CD4-positive, CD25-positive, alpha-beta regulatory T cell (primary cell): ENCODE measurements at regions not wholly inside any gene's neighbourhood (a gene's known extent, or its start where the extent isn't known, plus 50 kb on each side); places are given as distances from the start of the nearest gene placed in this dataset.
"Not testable (repeated sequence)": the region's sequence is repeated elsewhere in the genome, so short reads cannot be mapped to it uniquely, and the experiment has no call there.

Experiments
- ATAC-seq, 2 donors: fragments of 150-1000 bp; cut with Tn5 transposase; one replicate each; pipeline ENCODE4 v1.10.0; 2021; ENCODE audit warnings: low read depth in 2 of 2, moderate number of reproducible peaks in 2 of 2, moderate library complexity in 1 of 2
- DNase-seq, 3 donors: peaks; one replicate each; pipeline versions ENCODE4 v3.0.0 to v3.0.0-alpha.2; 2012 to 2022; ENCODE audit warnings: mixed read lengths in 1 of 3
- H3K27ac ChIP-seq: one replicate; pipeline ENCODE4 v1.7.0; 2013; ENCODE audit warnings: mild to moderate bottlenecking, low read length; ENCODE audit not compliant: insufficient read depth, poor library complexity, severe bottlenecking
- H3K27me3 ChIP-seq: one replicate; pipeline ENCODE4 v1.7.0; 2013; ENCODE audit warnings: low read length; ENCODE audit not compliant: control insufficient read depth, insufficient read depth
- H3K36me3 ChIP-seq: one replicate; pipeline ENCODE4 v1.7.0; 2013; ENCODE audit warnings: mild to moderate bottlenecking, low read length, moderate library complexity; ENCODE audit not compliant: control insufficient read depth, insufficient read depth
- H3K4me1 ChIP-seq: 2 replicates; pipeline ENCODE4 v1.7.0; 2013; ENCODE audit warnings: mild to moderate bottlenecking, low read length; ENCODE audit not compliant: insufficient read depth, control insufficient read depth, poor library complexity, severe bottlenecking
- H3K4me3 ChIP-seq: one replicate; pipeline ENCODE4 v1.7.0; 2013; ENCODE audit warnings: low read depth, mild to moderate bottlenecking, low read length, moderate library complexity
- H3K9me3 ChIP-seq, 2 experiments: 1 replicate in 1 of 2; 2 replicates in 1 of 2; pipeline ENCODE4 v1.7.0; 2013; ENCODE audit warnings: low read length in 2 of 2, mild to moderate bottlenecking in 1 of 2, moderate library complexity in 1 of 2; ENCODE audit not compliant: control insufficient read depth in 2 of 2
- H3K27ac Mint-ChIP-seq, 3 donors: one replicate each; pipeline ENCODE4 v1.8.0; 2020 to 2022; ENCODE audit warnings: mild to moderate bottlenecking in 3 of 3, mixed read lengths in 3 of 3, moderate library complexity in 2 of 3
- H3K27me3 Mint-ChIP-seq: one replicate; pipeline ENCODE4 v1.8.0; 2022; ENCODE audit warnings: mild to moderate bottlenecking, mixed read lengths
- H3K36me3 Mint-ChIP-seq: one replicate; pipeline ENCODE4 v1.8.0; 2020; ENCODE audit warnings: mixed read lengths
- H3K4me1 Mint-ChIP-seq, 4 donors: one replicate each; pipeline ENCODE4 v1.8.0; 2020 to 2022; ENCODE audit warnings: mixed read lengths in 4 of 4, mild to moderate bottlenecking in 1 of 4
- H3K4me3 Mint-ChIP-seq, 4 donors: one replicate each; pipeline ENCODE4 v1.8.0; 2020 to 2022; ENCODE audit warnings: mild to moderate bottlenecking in 4 of 4, mixed read lengths in 4 of 4, moderate library complexity in 3 of 4
- H3K9me3 Mint-ChIP-seq, 7 donors: one replicate each; pipeline ENCODE4 v1.8.0; 2020 to 2022; ENCODE audit warnings: mixed read lengths in 7 of 7, mild to moderate bottlenecking in 3 of 7, moderate library complexity in 2 of 7

- H3K4me3 Mint-ChIP-seq, result no peak overlapping the region
- H3K9me3 Mint-ChIP-seq, result peaks cover 0 to 10% (median 3%) of the 10 kb centered on the region in 7 donors
- no peaks in the 10 kb centered on the region for H3K36me3 ChIP-seq
- H3K4me3 ChIP-seq, result no peak overlapping the region
- no peak overlapping the region for H3K27ac ChIP-seq
- no peaks in the 10 kb centered on the region for H3K4me1 ChIP-seq
- DNase-seq (no peak), ATAC-seq (no peak)
- H3K27ac Mint-ChIP-seq, result no peak overlapping the region
- peaks cover 12% of the 10 kb centered on the region for H3K27me3 Mint-ChIP-seq
- no peaks in the 10 kb centered on the region for H3K9me3 ChIP-seq
- no peaks in the 10 kb centered on the region for H3K36me3 Mint-ChIP-seq
- H3K27me3 ChIP-seq, result no peaks in the 10 kb centered on the region
- H3K4me1 Mint-ChIP-seq, result no peaks in the 10 kb centered on the region
Observed at GRCh38 chr6:90687775-90688380, 101.0 kb upstream of the MAP3K7 start.

GRCh38 chr6:90681863-90682262 lies 95.0 kb upstream of the MAP3K7 start:
- Mint-ChIP-seq H3K9me3 (no peaks in the 10 kb centered on the region), H3K4me1 (no peaks in the 10 kb centered on the region), H3K27me3 (peaks cover 17% of the 10 kb centered on the region), H3K27ac (no peak overlapping the region), H3K36me3 (no peaks in the 10 kb centered on the region), H3K4me3 (no peak overlapping the region)
- no peaks in the 10 kb centered on the region for H3K4me1 ChIP-seq
- ATAC-seq (no peak), DNase-seq (no peak)
- H3K4me3 ChIP-seq, result no peak overlapping the region
- no peak overlapping the region for H3K27ac ChIP-seq
- H3K36me3 ChIP-seq, result no peaks in the 10 kb centered on the region
- H3K9me3 ChIP-seq, result no peaks in the 10 kb centered on the region
- no peaks in the 10 kb centered on the region for H3K27me3 ChIP-seq

GRCh38 chr6:90678049-90678779 lies 91.3 kb upstream of the MAP3K7 start:
- Mint-ChIP-seq H3K27ac (no peak overlapping the region), H3K4me1 (no peaks in the 10 kb centered on the region)
- no peak for ATAC-seq

GRCh38 chr6:90677440-90677839 lies 90.6 kb upstream of the MAP3K7 start:
- DNase-seq (no peak), ATAC-seq (no peak)
- no peaks in the 10 kb centered on the region for H3K4me1 Mint-ChIP-seq
- Histone ChIP-seq H3K4me1 (no peaks in the 10 kb centered on the region), H3K4me3 (no peak overlapping the region), H3K27me3 (peaks cover 2% of the 10 kb centered on the region), H3K27ac (no peak overlapping the region), H3K9me3 (no peaks in the 10 kb centered on the region), H3K36me3 (no peaks in the 10 kb centered on the region)
- peaks cover 13% of the 10 kb centered on the region for H3K27me3 Mint-ChIP-seq
- no peak overlapping the region for H3K4me3 Mint-ChIP-seq
- no peaks in the 10 kb centered on the region for H3K36me3 Mint-ChIP-seq
- no peak overlapping the region for H3K27ac Mint-ChIP-seq
- peaks cover 0 to 2% (median 0%) of the 10 kb centered on the region in 7 donors for H3K9me3 Mint-ChIP-seq

More at GRCh38 chr6:90678049-90678779, 91.3 kb upstream of the MAP3K7 start:
- H3K36me3 Mint-ChIP-seq, result no peaks in the 10 kb centered on the region
- no peaks in the 10 kb centered on the region for H3K36me3 ChIP-seq
- DNase-seq, result no peak
- H3K4me3 ChIP-seq, result no peak overlapping the region
- H3K4me1 ChIP-seq, result no peaks in the 10 kb centered on the region
- H3K27ac ChIP-seq, result no peak overlapping the region
- H3K9me3 ChIP-seq, result no peaks in the 10 kb centered on the region
- peaks cover 0 to 2% (median 0%) of the 10 kb centered on the region in 7 donors for H3K9me3 Mint-ChIP-seq
- H3K27me3 ChIP-seq, result peaks cover 2% of the 10 kb centered on the region
- no peak overlapping the region for H3K4me3 Mint-ChIP-seq
- H3K27me3 Mint-ChIP-seq, result peaks cover 13% of the 10 kb centered on the region

GRCh38 chr6:90676516-90677300 lies 89.8 kb upstream of the MAP3K7 start:
- H3K36me3 Mint-ChIP-seq, result no peaks in the 10 kb centered on the region
- no peaks in the 10 kb centered on the region for H3K36me3 ChIP-seq
- H3K27ac ChIP-seq, result no peak overlapping the region
- H3K27me3 ChIP-seq, result peaks cover 2% of the 10 kb centered on the region
- no peak overlapping the region for H3K4me3 Mint-ChIP-seq
- H3K27ac Mint-ChIP-seq, result no peak overlapping the region
- H3K27me3 Mint-ChIP-seq, result peaks cover 12% of the 10 kb centered on the region
- H3K9me3 Mint-ChIP-seq, result peaks cover 0 to 2% (median 0%) of the 10 kb centered on the region in 7 donors
- DNase-seq (no peak), ATAC-seq (no peak)
- H3K4me1 Mint-ChIP-seq, result no peaks in the 10 kb centered on the region
- H3K9me3 ChIP-seq, result no peaks in the 10 kb centered on the region
- no peaks in the 10 kb centered on the region for H3K4me1 ChIP-seq
- H3K4me3 ChIP-seq, result no peak overlapping the region

GRCh38 chr6:90675107-90675506 lies 88.2 kb upstream of the MAP3K7 start:
- not testable (repeated sequence) for H3K9me3 Mint-ChIP-seq, H3K27ac Mint-ChIP-seq, H3K27me3 Mint-ChIP-seq, H3K4me3 Mint-ChIP-seq, H3K4me1 Mint-ChIP-seq, H3K36me3 ChIP-seq, H3K27ac ChIP-seq, H3K36me3 Mint-ChIP-seq, DNase-seq, H3K4me1 ChIP-seq, H3K4me3 ChIP-seq, ATAC-seq, H3K9me3 ChIP-seq, H3K27me3 ChIP-seq

- H3K4me3 ChIP-seq, H3K9me3 ChIP-seq, H3K36me3 ChIP-seq, H3K27ac Mint-ChIP-seq, DNase-seq, H3K4me1 Mint-ChIP-seq, H3K27ac ChIP-seq, H3K4me1 ChIP-seq, H3K27me3 ChIP-seq, H3K36me3 Mint-ChIP-seq, H3K4me3 Mint-ChIP-seq, H3K9me3 Mint-ChIP-seq, H3K27me3 Mint-ChIP-seq, ATAC-seq: not testable (repeated sequence)
Observed at GRCh38 chr6:90674077-90674476, 87.2 kb upstream of the MAP3K7 start.
